Gastrocnemius medialis (tissue), 4 donors: ENCODE measurements at regions not wholly inside any gene's neighbourhood (a gene's known extent, or its start where the extent isn't known, plus 50 kb on each side); places are given as distances from the start of the nearest gene placed in this dataset.

Experiments
- CTCF ChIP-seq, 5 experiments: fragments of 450-650 bp in 3 of 5; fragments of 200-600 bp in 2 of 5; sonication (generic) in 2 of 5; IDR thresholded peaks in 4 of 5; conservative IDR thresholded peaks in 1 of 5; 1 replicate in 4 of 5; 2 replicates in 1 of 5; pipeline ENCODE4 v1.5.1; 2016 to 2019; ENCODE audit warnings: antibody characterized with exemption in 5 of 5, mild to moderate bottlenecking in 3 of 5, moderate library complexity in 3 of 5
- POLR2A ChIP-seq, 2 donors: fragments of 450-650 bp; IDR thresholded peaks; one replicate each; pipeline ENCODE4 v1.6.1; 2017; ENCODE audit warnings: antibody characterized with exemption in 2 of 2, mild to moderate bottlenecking in 2 of 2, moderate library complexity in 2 of 2

DNA sequence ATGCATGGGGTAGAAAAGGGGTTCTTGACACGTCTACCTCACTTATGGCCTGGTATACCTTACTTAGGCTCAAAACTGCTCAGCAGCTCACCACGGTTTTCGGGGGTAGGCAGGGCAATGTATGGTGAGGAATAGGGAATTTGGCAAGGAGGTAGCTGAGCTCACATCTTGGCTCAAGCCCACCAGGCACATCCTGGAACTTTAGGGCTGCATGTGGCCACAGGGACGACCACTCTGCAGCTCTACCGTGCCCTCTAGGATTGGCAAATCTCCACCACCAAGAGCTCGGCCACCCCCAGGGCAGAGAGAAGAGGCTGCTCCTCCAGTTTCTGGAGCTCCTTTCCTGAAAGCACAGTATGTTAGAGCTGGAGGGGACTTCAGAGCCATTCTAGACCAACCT is 69.7 kb downstream of the MRPL46 start:
- TF ChIP-seq POLR2A (IDR thresholded peaks at IDR 0.05) (no peak), CTCF (IDR thresholded peaks at IDR 0.05 in 4 of 5, conservative IDR thresholded peaks at IDR 0.05 in 1 of 5) (no peak)
